A549 (cell line): ENCODE measurements at regions not wholly inside any gene's neighbourhood (a gene's known extent, or its start where the extent isn't known, plus 50 kb on each side); places are given as distances from the start of the nearest gene placed in this dataset.

Experiments used
- ATAC-seq, 2 experiments: fragments of 200-7000 bp in 1 of 2; fragments of >200 bp in 1 of 2; cut with Nextera tagmentation in 1 of 2; cut with Tn5 transposase in 1 of 2; 3 replicates each; pipeline versions ENCODE4 v1.8.0 to v1.9.1; 2018 to 2020; ENCODE audit warnings: mild to moderate bottlenecking in 1 of 2, moderate library complexity in 1 of 2
- CTCF ChIA-PET: fragments of 300-600 bp; sonication (Branson Sonifier 250); formaldehyde crosslinking; extraction: SDS; loops from one replicate; lab custom pipeline; 2021; ENCODE audit warnings: antibody characterized with exemption, inconsistent platforms; lab: Yijun Ruan, JAX
- POLR2A ChIA-PET: fragments of 350-600 bp; formaldehyde crosslinking; extraction: SDS; loops from one replicate; lab custom pipeline; 2021; ENCODE audit warnings: antibody characterized with exemption, inconsistent platforms; lab: Yijun Ruan, JAX
- DNase-seq, 2 experiments: peaks; one replicate each; pipeline versions ENCODE4 v3.0.0 to v3.0.0-alpha.2; 2011 to 2016; ENCODE audit warnings: low read depth in 1 of 2, low spot score in 1 of 2
- FAIRE-seq: peaks from 2 replicates; lab custom pipeline; 2011; peaks lifted over from hg19 to GRCh38; lab: Jason Lieb, UNC
- H3K27ac ChIP-seq, 2 experiments: fragments of >200 bp; sonication (Bioruptor Twin); formaldehyde crosslinking; 3 replicates each; pipeline ENCODE4 v1.5.1; 2016 to 2017
- H3K4me1 ChIP-seq: fragments of >200 bp; sonication (Bioruptor Twin); formaldehyde crosslinking; 3 replicates; pipeline ENCODE4 v1.6.1; 2016
- H3K4me2 ChIP-seq: fragments of >200 bp; sonication (Bioruptor Twin); formaldehyde crosslinking; 3 replicates; pipeline ENCODE4 v1.6.1; 2016
- H3K4me3 ChIP-seq: fragments of >200 bp; sonication (Bioruptor Twin); formaldehyde crosslinking; 3 replicates; pipeline ENCODE4 v1.5.1; 2016
- H3K9me3 ChIP-seq: fragments of >200 bp; sonication (Bioruptor Twin); formaldehyde crosslinking; 3 replicates; pipeline ENCODE4 v1.6.1; 2016
- ATOH8 ChIP-seq: fragments of 250-450 bp; sonication (Bioruptor Pico); IDR thresholded peaks from 2 replicates; pipeline ENCODE4 v1.5.0; 2020; ENCODE audit warnings: low read depth, mild to moderate bottlenecking, moderate library complexity
- BHLHE40 ChIP-seq: IDR thresholded peaks from 2 replicates; pipeline ENCODE4 v1.6.1; 2012; ENCODE audit warnings: low read depth, low read length, inconsistent platforms
- CBX2 ChIP-seq: fragments of 200-600 bp; sonication (generic); IDR thresholded peaks from 2 replicates; pipeline ENCODE4 v1.6.1; 2016; ENCODE audit warnings: low read depth, mild to moderate bottlenecking, borderline replicate concordance
- E2F6 ChIP-seq: IDR thresholded peaks from 2 replicates; pipeline ENCODE4 v1.6.1; 2012; ENCODE audit warnings: low read depth, borderline replicate concordance
- EHF ChIP-seq: fragments of 250-450 bp; sonication (Bioruptor Pico); IDR thresholded peaks from 2 replicates; pipeline ENCODE4 v1.5.0; 2020; ENCODE audit warnings: mild to moderate bottlenecking
- ELK1 ChIP-seq: fragments of 150-350 bp; IDR thresholded peaks from 2 replicates; pipeline ENCODE4 v1.6.1; 2014; ENCODE audit warnings: low read depth, mild to moderate bottlenecking, low read length
- EP300 ChIP-seq, 2 experiments: fragments of >200 bp; sonication (Bioruptor Twin); formaldehyde crosslinking; IDR thresholded peaks; 2 replicates in 1 of 2; 3 replicates in 1 of 2; pipeline ENCODE4 v1.6.1; 2016 to 2017
- ESRRA ChIP-seq: fragments of 150-350 bp; IDR thresholded peaks from 2 replicates; pipeline ENCODE4 v1.6.1; 2014; ENCODE audit warnings: mild to moderate bottlenecking, low read length, borderline replicate concordance
- FOSB ChIP-seq: fragments of 250-450 bp; sonication (Bioruptor Pico); IDR thresholded peaks from 2 replicates; pipeline ENCODE4 v1.5.0; 2020; ENCODE audit warnings: mild to moderate bottlenecking, moderate library complexity
- FOSL2 ChIP-seq, 2 experiments: fragments of 450-650 bp in 1 of 2; fragments of >200 bp in 1 of 2; sonication (Bioruptor Twin) in 1 of 2; formaldehyde crosslinking; IDR thresholded peaks; 2 replicates each; pipeline versions ENCODE4 v1.5.0 to v1.6.1; 2016 to 2020; ENCODE audit warnings: mild to moderate bottlenecking in 1 of 2, moderate library complexity in 1 of 2
- FOXS1 ChIP-seq: fragments of 250-450 bp; sonication (Bioruptor Pico); IDR thresholded peaks from 2 replicates; pipeline ENCODE4 v1.5.0; 2020; ENCODE audit warnings: mild to moderate bottlenecking, moderate library complexity
- HMGXB4 ChIP-seq: fragments of 250-450 bp; sonication (Bioruptor Pico); IDR thresholded peaks from 2 replicates; pipeline ENCODE4 v1.5.0; 2021; ENCODE audit warnings: mild to moderate bottlenecking, moderate library complexity, borderline replicate concordance
- HOXB13 ChIP-seq: fragments of 250-450 bp; sonication (Bioruptor Pico); IDR thresholded peaks from 2 replicates; pipeline ENCODE4 v1.5.0; 2020; ENCODE audit warnings: low read depth, mild to moderate bottlenecking, moderate library complexity
- KDM1A ChIP-seq: fragments of 200-600 bp; sonication (generic); IDR thresholded peaks from 2 replicates; pipeline ENCODE4 v1.6.1; 2016; ENCODE audit warnings: low read depth, mild to moderate bottlenecking
- KDM5A ChIP-seq: fragments of 200-600 bp; sonication (generic); IDR thresholded peaks from 2 replicates; pipeline ENCODE4 v1.6.1; 2016; ENCODE audit warnings: antibody characterized with exemption, mild to moderate bottlenecking
- MAFK ChIP-seq: fragments of 450-650 bp; IDR thresholded peaks from 2 replicates; pipeline ENCODE4 v1.6.1; 2014; ENCODE audit not compliant: partially characterized antibody
- MAX ChIP-seq: IDR thresholded peaks from 2 replicates; pipeline ENCODE4 v1.6.1; 2012
- MAZ ChIP-seq: fragments of 150-350 bp; IDR thresholded peaks from 2 replicates; pipeline ENCODE4 v1.6.1; 2014; ENCODE audit warnings: antibody characterized with exemption, low read depth, low read length, borderline replicate concordance
- MYC ChIP-seq: IDR thresholded peaks from 2 replicates; pipeline ENCODE4 v1.6.1; 2012; ENCODE audit warnings: mild to moderate bottlenecking, inconsistent platforms, low read length, improper control_type of control experiment, borderline replicate concordance
- NFE2L2 ChIP-seq: fragments of 150-350 bp; conservative IDR thresholded peaks from 2 replicates; pipeline ENCODE4 v1.6.1; 2014; ENCODE audit warnings: low read length
- PBX3 ChIP-seq: IDR thresholded peaks from 2 replicates; pipeline ENCODE4 v1.6.1; 2012
- PHF8 ChIP-seq: fragments of 200-600 bp; sonication (generic); IDR thresholded peaks from 2 replicates; pipeline ENCODE4 v1.6.1; 2016; ENCODE audit warnings: low read depth, mild to moderate bottlenecking, antibody characterized with exemption, moderate library complexity, borderline replicate concordance
- POLR2A ChIP-seq: IDR thresholded peaks from 2 replicates; pipeline ENCODE4 v1.6.1; 2012; ENCODE audit warnings: mild to moderate bottlenecking, low read length
- RAD21 ChIP-seq, 2 experiments: fragments of >200 bp in 1 of 2; sonication (Bioruptor Twin) in 1 of 2; formaldehyde crosslinking in 1 of 2; IDR thresholded peaks in 1 of 2; conservative IDR thresholded peaks in 1 of 2; 2 replicates in 1 of 2; 3 replicates in 1 of 2; pipeline ENCODE4 v1.6.1; 2012 to 2018; ENCODE audit warnings: inconsistent platforms in 1 of 2
- RARB ChIP-seq: fragments of 250-450 bp; sonication (Bioruptor Pico); IDR thresholded peaks from 2 replicates; pipeline ENCODE4 v1.8.0; 2021; ENCODE audit warnings: mild to moderate bottlenecking, moderate library complexity
- RCOR1 ChIP-seq: fragments of 150-350 bp; IDR thresholded peaks from 2 replicates; pipeline ENCODE4 v1.6.1; 2014; ENCODE audit warnings: antibody characterized with exemption, low read length, low read depth
- RNF2 ChIP-seq: fragments of 200-600 bp; sonication (generic); IDR thresholded peaks from 2 replicates; pipeline ENCODE4 v1.6.1; 2016; ENCODE audit warnings: low read depth, mild to moderate bottlenecking, antibody characterized with exemption, moderate library complexity, borderline replicate concordance
- SMC3 ChIP-seq: fragments of >200 bp; sonication (Bioruptor Twin); formaldehyde crosslinking; IDR thresholded peaks from 3 replicates; pipeline ENCODE4 v1.6.1; 2018; ENCODE audit warnings: inconsistent platforms
- TP53 ChIP-seq: fragments of 250-450 bp; sonication (Bioruptor Pico); IDR thresholded peaks from 2 replicates; pipeline ENCODE4 v1.5.0; 2021; ENCODE audit warnings: mild to moderate bottlenecking, moderate library complexity
- ZC3H11A ChIP-seq: fragments of 450-650 bp; IDR thresholded peaks from 2 replicates; pipeline ENCODE4 v1.6.1; 2014; ENCODE audit warnings: antibody characterized with exemption, mild to moderate bottlenecking
- ZSCAN20 ChIP-seq: fragments of 250-450 bp; sonication (Bioruptor Pico); IDR thresholded peaks from 2 replicates; pipeline ENCODE4 v1.8.0; 2022; ENCODE audit warnings: mild to moderate bottlenecking, moderate library complexity
- WGBS: methylation state at CpG from one replicate; pipeline ENCODE4 v1.1.6; 2017; ENCODE audit errors: missing lambda C conversion rate; 5-methylcytosine and 5-hydroxymethylcytosine counted together

GRCh38 chr12:97316321-97316720 lies 146.3 kb upstream of the RMST start:
- ChIA-PET POLR2A (no interaction called here), CTCF (no interaction called here)
- Histone ChIP-seq H3K9me3 (no peaks in the 10 kb centered on the region), H3K4me2 (no peak overlapping the region), H3K4me3 (no peak overlapping the region), H3K4me1 (no peaks in the 10 kb centered on the region), H3K27ac (no peak overlapping the region)
- TF ChIP-seq HMGXB4 (no peak), RCOR1 (no peak), ZC3H11A (no peak), PBX3 (no peak), KDM5A (no peak), KDM1A (no peak), RAD21 (conservative IDR thresholded peaks at IDR 0.05 in 1 of 2, IDR thresholded peaks at IDR 0.05 in 1 of 2) (no peak), ESRRA (no peak), ATOH8 (CRISPR knock-in tag) (no peak), E2F6 (no peak), HOXB13 (CRISPR knock-in tag) (no peak), MAFK (no peak), RNF2 (no peak), EHF (CRISPR knock-in tag) (no peak), MYC (no peak), TP53 (no peak), MAZ (no peak), SMC3 (no peak), EP300 (IDR thresholded peaks at IDR 0.05) (no peak), CBX2 (no peak)
- WGBS, result 0% methylated on average over 2 of the region's 2 CpGs
- FAIRE-seq (no peak), ATAC-seq (no peak), DNase-seq (no peak)

- ATAC-seq, result no peak
- Histone ChIP-seq H3K4me1 (no peaks in the 10 kb centered on the region), H3K4me3 (no peak overlapping the region), H3K9me3 (no peaks in the 10 kb centered on the region), H3K4me2 (no peak overlapping the region), H3K27ac (no peak overlapping the region)
- ChIA-PET CTCF (interaction anchor here (0.7 kb wide), 1 partner anchor 351 kb away, joined by 3 read pairs; no protein-coding TSS in a partner anchor), POLR2A (no interaction called here)
- no peak for DNase-seq
- no peak for TF ChIP-seq PHF8
- TF ChIP-seq BHLHE40, result no peak
- TF ChIP-seq ZSCAN20, result no peak
- no peak for TF ChIP-seq POLR2A
- TF ChIP-seq ATOH8 (CRISPR knock-in tag), result no peak
- TF ChIP-seq ELK1, result no peak
- TF ChIP-seq HMGXB4, result no peak
- TF ChIP-seq RARB (CRISPR knock-in tag), result no peak
- TF ChIP-seq FOSL2 (IDR thresholded peaks at IDR 0.05), result no peak
- TF ChIP-seq FOSL2 (CRISPR knock-in tag; IDR thresholded peaks at IDR 0.05), result no peak
- no peak for TF ChIP-seq MAX
- TF ChIP-seq FOSB (CRISPR knock-in tag), result no peak
- TF ChIP-seq NFE2L2, result no peak
- TF ChIP-seq KDM5A, result no peak
- no peak for TF ChIP-seq TP53
- no peak for TF ChIP-seq FOXS1 (CRISPR knock-in tag)
- TF ChIP-seq MAZ, result no peak
- no peak for FAIRE-seq
- WGBS, result 17% methylated on average over 4 of the region's 4 CpGs
These were observed 141.0 kb upstream of the RMST start for GRCh38 chr12:97321621-97322020.
